Kidney (tissue), 13 donors: ENCODE measurements at regions not wholly inside any gene's neighbourhood (a gene's known extent, or its start where the extent isn't known, plus 50 kb on each side); places are given as distances from the start of the nearest gene placed in this dataset.

Source experiments
- DNase-seq, 5 donors: peaks; one replicate each; pipeline ENCODE4 v3.0.0-alpha.2; 2013 to 2020
- FAIRE-seq: peaks from 2 replicates; lab custom pipeline; 2012; peaks lifted over from hg19 to GRCh38; lab: Jason Lieb, UNC
- H3K27ac ChIP-seq, 2 donors: one replicate each; pipeline ENCODE4 v1.7.0; 2013; ENCODE audit warnings: low read depth in 2 of 2, low read length in 2 of 2, inconsistent platforms in 1 of 2
- H3K27me3 ChIP-seq: one replicate; pipeline ENCODE4 v1.7.1; 2013; ENCODE audit warnings: low read length, inconsistent platforms; ENCODE audit not compliant: control insufficient read depth, insufficient read depth
- H3K36me3 ChIP-seq, 3 donors: one replicate each; pipeline versions ENCODE4 v1.7.0 to v1.7.1; 2013; ENCODE audit warnings: low read length in 3 of 3, control low read depth in 1 of 3, inconsistent platforms in 1 of 3; ENCODE audit not compliant: insufficient read depth in 3 of 3, control insufficient read depth in 2 of 3
- H3K4me1 ChIP-seq, 3 donors: one replicate each; pipeline versions ENCODE4 v1.7.0 to v1.7.1; 2013; ENCODE audit warnings: low read length in 3 of 3, inconsistent platforms in 1 of 3, low read depth in 1 of 3; ENCODE audit not compliant: control insufficient read depth in 2 of 3, insufficient read depth in 2 of 3
- H3K4me3 ChIP-seq, 3 donors: one replicate each; pipeline versions ENCODE4 v1.7.0 to v1.8.1; 2013; ENCODE audit warnings: low read length in 3 of 3, control low read depth in 1 of 3, inconsistent platforms in 1 of 3
- H3K9ac ChIP-seq, 3 donors: one replicate each; pipeline versions ENCODE4 v1.7.0 to v1.7.1; 2013; ENCODE audit warnings: low read length in 3 of 3, control low read depth in 1 of 3, inconsistent platforms in 1 of 3
- H3K9me3 ChIP-seq, 3 donors: one replicate each; pipeline versions ENCODE4 v1.7.0 to v1.7.1; 2013; ENCODE audit warnings: low read length in 3 of 3, control low read depth in 1 of 3, inconsistent platforms in 1 of 3; ENCODE audit not compliant: control insufficient read depth in 2 of 3, insufficient read depth in 1 of 3
- intact Hi-C: fragments of 100-400 bp; cut with DNase I; formaldehyde crosslinking; loops from one replicate; pipeline ENCODE4 v1.11.1; 2022
- TF ChIP-seq, protein P1 (sequence below): IDR thresholded peaks from 3 replicates; pipeline ENCODE4 v1.5.1; 2012; ENCODE audit warnings: mild to moderate bottlenecking, moderate library complexity, borderline replicate concordance; ENCODE audit not compliant: insufficient read depth; ENCODE audit errors: extremely low read depth
- donor health status: control.
- donor health status: control.
- donor health status: control.
- donor health status: control.
- donor health status: control.
- donor health status: DM: yes; HTN: yes; CAD: no.
- donor health status: Normal renal cell carcinoma (clear cell type).

- Histone ChIP-seq H3K9me3 (no peaks in the 10 kb centered on the region), H3K27me3 (no peaks in the 10 kb centered on the region), H3K4me1 (no peaks in the 10 kb centered on the region), H3K9ac (no peak overlapping the region), H3K36me3 (no peaks in the 10 kb centered on the region), H3K27ac (no peak overlapping the region), H3K4me3 (no peak overlapping the region)
- TF ChIP-seq, protein P1, sequence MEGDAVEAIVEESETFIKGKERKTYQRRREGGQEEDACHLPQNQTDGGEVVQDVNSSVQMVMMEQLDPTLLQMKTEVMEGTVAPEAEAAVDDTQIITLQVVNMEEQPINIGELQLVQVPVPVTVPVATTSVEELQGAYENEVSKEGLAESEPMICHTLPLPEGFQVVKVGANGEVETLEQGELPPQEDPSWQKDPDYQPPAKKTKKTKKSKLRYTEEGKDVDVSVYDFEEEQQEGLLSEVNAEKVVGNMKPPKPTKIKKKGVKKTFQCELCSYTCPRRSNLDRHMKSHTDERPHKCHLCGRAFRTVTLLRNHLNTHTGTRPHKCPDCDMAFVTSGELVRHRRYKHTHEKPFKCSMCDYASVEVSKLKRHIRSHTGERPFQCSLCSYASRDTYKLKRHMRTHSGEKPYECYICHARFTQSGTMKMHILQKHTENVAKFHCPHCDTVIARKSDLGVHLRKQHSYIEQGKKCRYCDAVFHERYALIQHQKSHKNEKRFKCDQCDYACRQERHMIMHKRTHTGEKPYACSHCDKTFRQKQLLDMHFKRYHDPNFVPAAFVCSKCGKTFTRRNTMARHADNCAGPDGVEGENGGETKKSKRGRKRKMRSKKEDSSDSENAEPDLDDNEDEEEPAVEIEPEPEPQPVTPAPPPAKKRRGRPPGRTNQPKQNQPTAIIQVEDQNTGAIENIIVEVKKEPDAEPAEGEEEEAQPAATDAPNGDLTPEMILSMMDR: no peak
- FAIRE-seq (no peak), DNase-seq (no peak)
- intact Hi-C loops: no loop called here
These were observed 259.6 kb downstream of the SS18 start for GRCh38 chr18:25830787-25831186.

DNA sequence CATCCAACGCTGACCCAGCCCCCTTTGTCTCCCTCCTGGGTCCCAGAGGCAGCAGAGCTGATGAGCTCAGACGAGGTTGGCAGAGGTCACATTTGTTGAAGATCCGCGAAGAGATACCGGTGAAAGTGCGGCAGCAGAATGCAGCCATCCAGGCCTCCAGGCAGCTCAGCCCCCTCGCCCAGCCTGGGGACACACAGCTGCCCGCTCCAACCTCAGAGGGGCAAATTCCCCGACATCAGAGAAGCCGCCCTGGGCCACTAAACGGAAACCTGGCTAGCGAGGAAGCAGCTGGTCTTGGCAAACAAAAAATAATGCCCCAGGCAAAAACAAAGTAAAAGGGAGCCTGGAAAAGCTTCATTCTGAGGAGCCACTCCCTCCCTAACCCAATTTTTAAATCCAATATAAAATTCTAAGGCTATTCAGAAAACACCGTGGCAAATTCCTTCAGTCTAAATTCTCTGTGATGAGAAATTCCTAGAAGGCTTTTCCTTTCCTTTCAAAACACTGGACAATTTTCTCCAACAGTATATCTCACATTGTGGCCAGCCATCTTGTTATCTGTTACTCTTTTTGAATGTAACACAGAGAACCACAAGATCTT is 262.4 kb downstream of the SS18 start:
- no peak for DNase-seq
- H3K9ac ChIP-seq: no peak overlapping the region
- no peak for FAIRE-seq
- no peaks in the 10 kb centered on the region for H3K27me3 ChIP-seq
- H3K9me3 ChIP-seq: no peaks in the 10 kb centered on the region
- no peaks in the 10 kb centered on the region for H3K36me3 ChIP-seq
- TF ChIP-seq, protein P1: no peak
- H3K4me3 ChIP-seq: no peak overlapping the region
- intact Hi-C loops: no loop called here
- H3K27ac ChIP-seq: no peak overlapping the region
- no peaks in the 10 kb centered on the region for H3K4me1 ChIP-seq

- H3K27me3 ChIP-seq: no peaks in the 10 kb centered on the region
- H3K9me3 ChIP-seq: no peaks in the 10 kb centered on the region
- H3K36me3 ChIP-seq: no peaks in the 10 kb centered on the region
- intact Hi-C loops: no loop called here
- no peaks in the 10 kb centered on the region for H3K4me1 ChIP-seq
- no peak overlapping the region for H3K9ac ChIP-seq
- TF ChIP-seq, protein P1: no peak
- no peak overlapping the region for H3K4me3 ChIP-seq
- no peak overlapping the region for H3K27ac ChIP-seq
- no peak for FAIRE-seq
- DNase-seq: no peak
These were observed 263.2 kb downstream of the SS18 start for GRCh38 chr18:25827228-25827627.

DNA sequence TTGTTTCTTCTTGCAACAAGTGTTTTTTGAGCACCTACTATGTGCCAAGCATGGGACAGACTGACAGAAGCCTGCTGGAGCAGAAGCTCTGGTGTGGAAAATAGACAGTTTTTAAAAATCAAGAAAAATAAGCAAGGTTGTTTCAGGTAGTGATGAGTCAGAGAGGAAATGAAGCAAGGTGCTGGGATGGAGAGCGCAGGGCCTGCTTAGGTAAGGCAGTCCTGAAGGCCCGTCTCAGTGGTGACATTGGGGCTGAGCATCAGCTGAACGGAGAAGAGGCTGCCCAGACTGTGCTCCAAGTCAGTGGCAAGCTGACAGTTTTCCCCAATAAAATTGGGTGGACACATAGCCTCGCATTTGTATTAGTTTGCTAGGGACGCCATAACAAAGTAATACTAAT is 263.6 kb downstream of the SS18 start:
- Histone ChIP-seq H3K27ac (no peak overlapping the region), H3K4me1 (no peaks in the 10 kb centered on the region), H3K9me3 (no peaks in the 10 kb centered on the region), H3K27me3 (no peaks in the 10 kb centered on the region), H3K9ac (no peak overlapping the region), H3K36me3 (no peaks in the 10 kb centered on the region), H3K4me3 (no peak overlapping the region)
- FAIRE-seq (no peak), DNase-seq (no peak)
- TF ChIP-seq, protein P1: no peak
- intact Hi-C loops: no loop called here
